Upper lobe of left lung (tissue), 6 donors: ENCODE measurements at regions not wholly inside any gene's neighbourhood (a gene's known extent, or its start where the extent isn't known, plus 50 kb on each side); places are given as distances from the start of the nearest gene placed in this dataset.

Experiments
- ATAC-seq, 2 donors: fragments of 200-7000 bp; cut with Tn5 transposase; one replicate each; pipeline ENCODE4 v1.9.1; 2022; ENCODE audit warnings: mild to moderate bottlenecking in 2 of 2, moderate library complexity in 2 of 2; ENCODE audit not compliant: low FRiP score in 2 of 2
- DNase-seq, 2 donors: peaks; one replicate each; pipeline ENCODE4 v3.0.0-alpha.2; 2019 to 2020
- H3K27ac ChIP-seq, 4 donors: fragments of 200-600 bp; sonication (generic); one replicate each; pipeline ENCODE4 v1.5.1; 2016 to 2019
- H3K27me3 ChIP-seq, 4 donors: fragments of 200-600 bp; sonication (generic); one replicate each; pipeline ENCODE4 v1.5.1; 2017 to 2019
- H3K36me3 ChIP-seq, 4 donors: fragments of 200-600 bp; sonication (generic); one replicate each; pipeline ENCODE4 v1.5.1; 2016 to 2019
- H3K4me1 ChIP-seq, 4 donors: fragments of 200-600 bp; sonication (generic); one replicate each; pipeline ENCODE4 v1.5.1; 2018 to 2019
- H3K4me3 ChIP-seq, 4 donors: fragments of 200-600 bp; sonication (generic); one replicate each; pipeline ENCODE4 v1.5.1; 2017 to 2019; ENCODE audit warnings: mild to moderate bottlenecking in 2 of 4, moderate library complexity in 1 of 4
- H3K9me3 ChIP-seq, 4 donors: fragments of 200-600 bp; sonication (generic); one replicate each; pipeline ENCODE4 v1.5.1; 2018 to 2019
- CTCF ChIP-seq, 6 experiments: fragments of 450-650 bp in 4 of 6; fragments of 200-600 bp in 2 of 6; sonication (generic) in 2 of 6; IDR thresholded peaks; one replicate each; pipeline ENCODE4 v1.5.1; 2016 to 2019; ENCODE audit warnings: antibody characterized with exemption in 6 of 6
- EP300 ChIP-seq, 4 donors: sonication (generic); formaldehyde crosslinking; IDR thresholded peaks; one replicate each; pipeline ENCODE4 v1.5.1; 2017; ENCODE audit warnings: antibody characterized with exemption in 4 of 4, control low read depth in 2 of 4
- POLR2A ChIP-seq, 4 donors: fragments of 450-650 bp; IDR thresholded peaks; one replicate each; pipeline ENCODE4 v1.5.1; 2016 to 2017; ENCODE audit warnings: antibody characterized with exemption in 4 of 4, mild to moderate bottlenecking in 2 of 4
- POLR2AphosphoS5 ChIP-seq, 2 donors: sonication (generic); formaldehyde crosslinking; IDR thresholded peaks; one replicate each; pipeline ENCODE4 v1.5.1; 2017; ENCODE audit warnings: antibody characterized with exemption in 2 of 2
- WGBS, 2 donors: methylation state at CpG; one replicate each; pipeline ENCODE4 v1.1.5; 2017 to 2018; 5-methylcytosine and 5-hydroxymethylcytosine counted together
- donor health status: DM: no; HTN: no; CAD: no; lungs with moderate emphysema.
- donor health status: DM: no; HTN: yes; CAD: no; lungs with severe emphysema.

GRCh38 chr13:109275139-109275745, 511.1 kb downstream of the IRS2 start:
- no peak for TF ChIP-seq EP300 (IDR thresholded peaks at IDR 0.05)
- no peak for TF ChIP-seq POLR2AphosphoS5 (IDR thresholded peaks at IDR 0.05)
- no peak for TF ChIP-seq CTCF (IDR thresholded peaks at IDR 0.05)
- no peak for TF ChIP-seq POLR2A (IDR thresholded peaks at IDR 0.05)
- Histone ChIP-seq H3K4me1 (peaks cover 0 to 8% (median 3%) of the 10 kb centered on the region in 4 donors), H3K4me3 (no peak overlapping the region), H3K9me3 (no peaks in the 10 kb centered on the region), H3K36me3 (no peaks in the 10 kb centered on the region), H3K27me3 (no peaks in the 10 kb centered on the region), H3K27ac (peak overlapping the region; percentile 0 to 49 (median 15))
- WGBS, 2 donors: 85 to 88% methylated on average over 11 of the region's 11 CpGs
- ATAC-seq (no peak), DNase-seq (no peak)

- TF ChIP-seq POLR2A (IDR thresholded peaks at IDR 0.05) (no peak), CTCF (IDR thresholded peaks at IDR 0.05) (no peak), EP300 (IDR thresholded peaks at IDR 0.05) (peak in 2 of 4 donors; percentile 77), POLR2AphosphoS5 (IDR thresholded peaks at IDR 0.05) (peak in 1 of 2 donors; percentile 30)
- no peaks in the 10 kb centered on the region for H3K9me3 ChIP-seq
- H3K27ac ChIP-seq: peak overlapping the region in 3 of 4 donors; percentile 16 to 56 (median 36)
- 51 to 57% methylated on average over 5 of the region's 5 CpGs for WGBS, 2 donors
- no peaks in the 10 kb centered on the region for H3K36me3 ChIP-seq
- H3K4me3 ChIP-seq: no peak overlapping the region
- DNase-seq (no peak), ATAC-seq (peak; percentile 66 to 87)
- peaks cover 0 to 8% (median 3%) of the 10 kb centered on the region in 4 donors for H3K4me1 ChIP-seq
- H3K27me3 ChIP-seq: no peaks in the 10 kb centered on the region
Measured at GRCh38 chr13:109274188-109274821, 512.1 kb downstream of the IRS2 start.

- Histone ChIP-seq H3K27ac (peak overlapping the region in 3 of 4 donors; percentile 11 to 56 (median 36)), H3K36me3 (no peaks in the 10 kb centered on the region)
Measured at GRCh38 chr13:109273326-109273751, 513.0 kb downstream of the IRS2 start.

GRCh38 chr13:109272595-109273325, 513.6 kb downstream of the IRS2 start:
- peaks cover 0 to 8% (median 3%) of the 10 kb centered on the region in 4 donors for H3K4me1 ChIP-seq
- peak overlapping the region in 3 of 4 donors; percentile 11 to 56 (median 36) for H3K27ac ChIP-seq
- TF ChIP-seq POLR2AphosphoS5 (IDR thresholded peaks at IDR 0.05) (no peak), POLR2A (IDR thresholded peaks at IDR 0.05) (no peak), CTCF (IDR thresholded peaks at IDR 0.05) (no peak), EP300 (IDR thresholded peaks at IDR 0.05) (no peak)
- no peaks in the 10 kb centered on the region for H3K36me3 ChIP-seq
- ATAC-seq (no peak), DNase-seq (no peak)
- H3K9me3 ChIP-seq: no peaks in the 10 kb centered on the region
- H3K27me3 ChIP-seq: no peaks in the 10 kb centered on the region
- 74 to 78% methylated on average over 6 of the region's 6 CpGs for WGBS, 2 donors
- no peak overlapping the region for H3K4me3 ChIP-seq

More at GRCh38 chr13:109273326-109273751, 513.0 kb downstream of the IRS2 start:
- TF ChIP-seq EP300 (IDR thresholded peaks at IDR 0.05): peak in 1 of 4 donors; percentile 0
- no peak for TF ChIP-seq POLR2A (IDR thresholded peaks at IDR 0.05)
- peaks cover 0 to 8% (median 3%) of the 10 kb centered on the region in 4 donors for H3K4me1 ChIP-seq
- no peaks in the 10 kb centered on the region for H3K27me3 ChIP-seq
- H3K4me3 ChIP-seq: no peak overlapping the region
- DNase-seq: no peak
- no peak for ATAC-seq
- H3K9me3 ChIP-seq: no peaks in the 10 kb centered on the region
- WGBS, 2 donors: 50 to 63% methylated on average over 3 of the region's 3 CpGs
